Kidney epithelial cell (primary cell): ENCODE measurements at regions not wholly inside any gene's neighbourhood (a gene's known extent, or its start where the extent isn't known, plus 50 kb on each side); places are given as distances from the start of the nearest gene placed in this dataset.
"Not testable (repeated sequence)": the region's sequence is repeated elsewhere in the genome, so short reads cannot be mapped to it uniquely, and the experiment has no call there.

Experiments used
- DNase-seq: peaks from one replicate; pipeline ENCODE4 v3.0.0-alpha.2; 2010; ENCODE audit warnings: low read depth
- H3K27me3 ChIP-seq: 2 replicates; pipeline ENCODE4 v1.6.0; 2011; ENCODE audit warnings: low read length; ENCODE audit not compliant: control insufficient read depth, insufficient read depth
- H3K36me3 ChIP-seq: 2 replicates; pipeline ENCODE4 v1.5.1; 2011; ENCODE audit warnings: low read length; ENCODE audit not compliant: control insufficient read depth, insufficient read depth
- H3K4me3 ChIP-seq: 2 replicates; pipeline ENCODE4 v1.5.1; 2011; ENCODE audit warnings: low read depth, mild to moderate bottlenecking, control low read depth, low read length
- CTCF ChIP-seq: IDR thresholded peaks from 2 replicates; pipeline ENCODE4 v1.5.1; 2011; ENCODE audit warnings: mild to moderate bottlenecking, moderate library complexity, low read length, control low read depth, inconsistent platforms; ENCODE audit not compliant: insufficient read depth, poor library complexity, severe bottlenecking

DNA sequence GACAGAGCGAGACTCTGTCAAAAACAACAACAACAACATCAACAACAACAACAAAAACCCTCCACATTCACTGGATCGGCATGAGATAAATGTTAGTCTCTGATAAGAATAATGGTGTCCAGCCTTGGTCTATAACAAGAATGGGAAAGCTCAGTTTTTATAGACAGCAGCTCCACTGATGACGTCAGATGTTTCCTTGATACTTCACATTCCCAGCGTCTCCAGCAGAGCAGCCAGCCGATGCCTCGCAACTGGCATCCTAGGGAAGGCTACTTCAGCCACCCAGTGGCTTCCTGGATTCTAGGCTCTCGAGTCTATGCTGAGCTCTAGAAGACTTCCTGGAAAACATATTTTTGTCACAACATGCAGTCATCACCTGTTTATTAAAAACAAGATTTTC is 271.4 kb upstream of the SMIM21 start:
- TF ChIP-seq CTCF, result no peak
- Histone ChIP-seq H3K36me3 (no peaks in the 10 kb centered on the region), H3K4me3 (no peak overlapping the region), H3K27me3 (no peaks in the 10 kb centered on the region)
- DNase-seq, result no peak

DNA sequence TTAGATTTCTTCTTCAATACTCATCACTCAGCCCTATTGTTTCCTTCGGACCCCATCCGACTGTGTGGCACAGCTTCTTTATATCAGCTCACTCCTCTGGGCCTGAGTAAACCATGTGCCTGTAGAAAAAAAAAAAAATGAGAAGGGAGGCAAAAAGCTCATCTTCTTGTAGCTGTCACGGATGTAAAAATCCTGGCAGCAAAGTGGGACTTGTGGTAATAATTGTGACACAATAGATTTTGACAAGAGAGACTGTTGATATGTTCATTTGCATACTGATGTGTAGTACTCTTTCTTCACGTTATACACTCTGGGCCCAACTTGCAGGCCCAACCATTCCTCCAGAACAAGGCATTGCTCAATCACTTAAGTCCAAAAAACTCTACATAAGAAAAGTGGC is 270.0 kb upstream of the SMIM21 start:
- DNase-seq, result no peak
- TF ChIP-seq CTCF, result no peak
- no peaks in the 10 kb centered on the region for H3K36me3 ChIP-seq

GRCh38 chr18:75696391-75696790 is 268.9 kb upstream of the SMIM21 start:
- DNase-seq, result no peak
- no peak for TF ChIP-seq CTCF
- H3K4me3 ChIP-seq, result no peak overlapping the region
- H3K27me3 ChIP-seq, result no peaks in the 10 kb centered on the region
- H3K36me3 ChIP-seq, result no peaks in the 10 kb centered on the region

More for the DNA sequence above, 270.0 kb upstream of the SMIM21 start:
- Histone ChIP-seq H3K4me3 (no peak overlapping the region), H3K27me3 (no peaks in the 10 kb centered on the region)

- no peaks in the 10 kb centered on the region for H3K27me3 ChIP-seq
- no peak for DNase-seq
These were observed 266.8 kb upstream of the SMIM21 start for GRCh38 chr18:75694292-75694691.

DNA sequence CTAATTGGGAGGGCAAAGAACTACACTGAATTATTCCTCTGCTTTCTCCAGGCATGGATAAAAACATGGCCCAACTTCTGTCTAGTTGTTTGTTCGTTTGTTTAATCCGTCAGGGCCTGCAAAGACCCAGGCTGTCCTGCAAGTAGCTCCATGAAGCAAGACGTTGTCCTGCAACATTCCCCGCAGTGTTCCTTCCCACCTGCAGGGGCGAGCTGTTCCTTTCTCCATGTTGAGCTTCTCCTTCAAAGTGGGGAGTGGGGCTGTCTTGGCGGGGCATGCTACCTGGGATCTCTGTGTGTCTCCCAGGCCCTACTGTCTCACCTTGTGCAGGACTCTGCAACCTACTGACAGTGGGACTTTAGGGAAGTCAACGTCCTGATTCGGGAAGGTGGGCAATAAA is 264.0 kb upstream of the SMIM21 start:
- no peak for DNase-seq
- TF ChIP-seq CTCF, result no peak
- Histone ChIP-seq H3K27me3 (no peaks in the 10 kb centered on the region), H3K4me3 (no peak overlapping the region), H3K36me3 (no peaks in the 10 kb centered on the region)

More at GRCh38 chr18:75694292-75694691, 266.8 kb upstream of the SMIM21 start:
- no peak for TF ChIP-seq CTCF
- Histone ChIP-seq H3K36me3 (no peaks in the 10 kb centered on the region), H3K4me3 (no peak overlapping the region)

DNA sequence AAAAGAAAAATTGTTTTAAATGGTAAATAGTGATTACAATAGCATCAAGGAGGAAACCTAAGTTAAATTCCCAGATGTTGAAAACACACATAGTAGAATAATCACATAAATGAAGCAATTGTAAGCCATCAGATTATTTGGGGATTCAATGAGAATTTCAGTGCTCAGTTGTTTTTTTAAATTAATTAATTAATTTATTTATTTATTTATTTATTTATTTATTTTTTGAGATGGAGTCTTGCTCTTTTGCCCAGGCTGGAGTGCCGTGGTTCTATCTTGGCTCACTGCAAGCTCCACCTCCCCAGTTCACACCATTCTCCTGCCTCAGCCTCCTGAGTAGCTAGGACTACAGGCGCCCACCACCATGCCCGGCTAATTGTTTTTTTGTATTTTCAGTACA is 262.8 kb upstream of the SMIM21 start:
- not testable (repeated sequence) for DNase-seq, H3K27me3 ChIP-seq, H3K36me3 ChIP-seq, H3K4me3 ChIP-seq
